ENCODE measurements at regions not wholly inside any gene's neighbourhood (a gene's known extent, or its start where the extent isn't known, plus 50 kb on each side); places are given as distances from the start of the nearest gene placed in this dataset.
"Not testable (repeated sequence)": the region's sequence is repeated elsewhere in the genome, so short reads cannot be mapped to it uniquely, and the experiment has no call there.

DNA sequence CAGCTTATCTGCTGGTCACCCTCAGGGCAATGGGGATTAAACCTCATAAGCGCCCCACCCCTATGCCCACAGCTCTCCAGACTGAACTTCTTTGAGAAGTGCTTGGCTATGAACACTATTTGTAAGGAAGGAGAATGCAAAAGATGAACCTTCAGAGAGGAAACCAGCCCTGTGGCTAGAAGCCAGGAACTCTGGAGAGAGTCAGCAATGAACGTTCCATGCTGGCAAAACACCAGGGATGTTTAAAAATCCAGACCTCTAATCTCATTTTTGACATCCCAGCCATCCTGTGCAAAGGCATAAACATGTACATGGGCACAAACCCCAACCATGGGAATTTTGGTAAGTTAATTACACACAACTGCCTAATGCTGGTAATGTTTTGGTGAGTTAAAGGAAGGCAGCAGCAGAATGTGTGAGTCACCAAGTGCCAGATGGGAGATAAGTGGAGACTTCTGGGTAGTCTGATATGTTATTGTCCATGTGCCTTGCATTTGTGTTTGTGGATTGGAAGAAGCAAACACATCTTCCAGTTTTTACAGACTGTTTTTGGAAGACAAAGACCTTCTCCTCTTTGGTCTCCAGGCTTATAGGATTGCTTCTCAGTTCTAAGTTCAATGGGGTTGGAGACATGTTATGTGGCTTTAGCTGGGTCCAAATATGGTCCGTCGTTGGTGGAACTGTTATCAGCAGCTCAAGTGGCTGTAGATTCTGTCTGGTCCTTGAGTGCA is 174.1 kb upstream of the ETV3 start:
- Histone ChIP-seq H3K9ac (no peak overlapping the region), H3K4me1 (no peaks in the 10 kb centered on the region), H3K4me3 (ENCODE audit: low read depth, low read length) (no peak overlapping the region), H3K27me3 (ENCODE audit: control insufficient read depth, insufficient read depth, low read length) (no peaks in the 10 kb centered on the region), H3K27ac (no peak overlapping the region), H2AFZ (no peak overlapping the region), H3K4me2 (ENCODE audit: low read length) (no peak overlapping the region), H3K9me3 (ENCODE audit: control insufficient read depth, low read length) (no peaks in the 10 kb centered on the region), H3K36me3 (ENCODE audit: control insufficient read depth, insufficient read depth, low read length) (no peaks in the 10 kb centered on the region), H3K79me2 (no peaks in the 10 kb centered on the region)
- TF ChIP-seq CTCF (IDR thresholded peaks at IDR 0.05), result no peak

DNA sequence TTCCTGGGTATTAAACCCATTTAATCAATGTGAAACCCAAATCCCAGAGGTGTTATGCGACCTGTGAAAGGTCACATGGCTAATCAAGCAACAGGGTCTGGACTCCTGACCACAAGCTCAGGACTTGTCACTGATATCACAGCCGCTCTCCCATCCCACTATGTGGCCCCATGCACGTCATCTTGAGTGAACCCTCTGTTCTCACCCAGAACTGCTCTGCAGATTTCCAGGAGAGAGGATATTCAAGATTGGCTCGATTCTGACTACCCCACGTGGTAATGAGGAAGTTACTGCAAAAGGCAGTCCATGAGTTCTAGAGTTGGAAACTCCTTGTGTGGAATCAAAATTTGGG is 173.5 kb upstream of the ETV3 start:
- no peaks in the 10 kb centered on the region for H3K9me3 ChIP-seq (ENCODE audit: control insufficient read depth, low read length)
- no peak overlapping the region for H2AFZ ChIP-seq
- no peaks in the 10 kb centered on the region for H3K27me3 ChIP-seq (ENCODE audit: control insufficient read depth, insufficient read depth, low read length)
- H3K27ac ChIP-seq, result no peak overlapping the region
- H3K79me2 ChIP-seq, result no peaks in the 10 kb centered on the region
- H3K4me1 ChIP-seq, result no peaks in the 10 kb centered on the region
- no peak overlapping the region for H3K9ac ChIP-seq
- TF ChIP-seq CTCF (IDR thresholded peaks at IDR 0.05), result no peak
- no peaks in the 10 kb centered on the region for H3K36me3 ChIP-seq (ENCODE audit: control insufficient read depth, insufficient read depth, low read length)
- H3K4me2 ChIP-seq (ENCODE audit: low read length), result no peak overlapping the region
- no peak overlapping the region for H3K4me3 ChIP-seq (ENCODE audit: low read depth, low read length)

DNA sequence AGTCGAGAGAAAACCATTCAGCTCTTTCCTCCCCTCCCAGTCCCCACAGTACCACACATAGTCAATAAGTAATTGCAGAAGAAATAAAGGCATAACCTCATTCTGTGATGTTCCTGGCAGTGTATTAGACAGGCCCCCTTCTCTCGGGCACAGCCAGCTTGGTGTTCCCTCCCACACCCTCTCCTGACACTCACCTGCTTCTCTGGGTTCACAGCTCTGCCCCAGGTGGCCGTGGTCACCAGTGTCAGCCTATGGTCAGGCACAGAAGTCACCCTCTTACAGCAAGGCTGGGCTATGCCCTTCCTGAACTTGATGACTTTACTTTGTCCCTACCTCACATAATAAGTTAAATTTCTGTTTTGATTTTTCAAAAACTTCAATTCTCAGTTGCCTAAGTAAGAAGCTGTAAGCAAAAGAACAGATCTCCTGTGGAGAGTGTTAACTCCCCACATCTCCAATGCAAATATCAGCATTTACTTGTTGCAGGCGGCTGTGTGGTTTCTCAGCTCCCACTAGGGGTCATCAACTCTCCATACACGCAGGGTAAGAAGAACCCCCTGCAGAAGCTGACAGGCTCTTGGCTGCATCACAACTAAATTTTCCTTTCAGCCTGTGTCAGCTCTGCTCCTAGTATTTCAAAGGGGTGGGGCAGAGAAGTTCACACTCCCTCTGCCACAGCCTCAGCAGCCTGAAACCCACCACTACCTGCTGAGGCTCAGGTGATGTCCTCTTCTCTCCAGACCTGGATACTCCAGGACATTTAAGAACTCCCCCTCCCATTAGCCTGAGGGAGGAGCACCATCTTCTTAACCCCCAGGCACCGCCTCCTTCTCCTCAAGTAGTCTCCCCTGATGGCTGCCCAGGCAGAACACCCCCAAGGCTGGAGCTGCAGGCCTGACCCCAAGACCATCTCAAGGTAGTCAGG is 172.9 kb upstream of the ETV3 start:
- not testable (repeated sequence) for H3K4me2 ChIP-seq (ENCODE audit: low read length); H3K9me3 ChIP-seq (ENCODE audit: control insufficient read depth, low read length); H3K79me2 ChIP-seq; H3K36me3 ChIP-seq (ENCODE audit: control insufficient read depth, insufficient read depth, low read length); H3K4me3 ChIP-seq (ENCODE audit: low read depth, low read length); H3K9ac ChIP-seq; H3K27ac ChIP-seq; H3K4me1 ChIP-seq; H3K27me3 ChIP-seq (ENCODE audit: control insufficient read depth, insufficient read depth, low read length); H2AFZ ChIP-seq

DNA sequence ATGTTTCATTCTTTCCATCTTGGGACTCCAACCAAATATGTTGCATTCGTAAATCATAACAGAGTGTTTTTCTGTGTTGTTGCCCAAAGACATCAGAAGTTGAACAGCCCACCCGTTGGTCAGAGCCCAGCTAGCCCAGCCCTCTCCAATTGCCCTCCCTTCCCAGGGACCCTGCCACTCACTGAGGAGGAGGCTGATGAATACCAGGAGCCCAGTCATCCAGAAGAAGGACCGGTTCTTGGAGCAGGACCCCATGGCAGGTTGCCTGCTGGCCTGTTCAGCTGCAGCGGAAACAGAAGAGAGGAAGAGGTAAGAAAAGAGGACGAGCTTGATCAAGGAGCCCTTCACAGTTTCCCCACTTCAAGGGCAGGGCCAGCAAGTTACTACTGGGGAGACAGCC is 172.2 kb upstream of the ETV3 start:
- H3K4me1 ChIP-seq, result no peaks in the 10 kb centered on the region
- no peaks in the 10 kb centered on the region for H3K9me3 ChIP-seq (ENCODE audit: control insufficient read depth, low read length)
- H3K79me2 ChIP-seq, result no peaks in the 10 kb centered on the region
- no peaks in the 10 kb centered on the region for H3K27me3 ChIP-seq (ENCODE audit: control insufficient read depth, insufficient read depth, low read length)
- TF ChIP-seq CTCF (IDR thresholded peaks at IDR 0.05), result no peak
- H3K9ac ChIP-seq, result no peak overlapping the region
- no peak overlapping the region for H3K4me3 ChIP-seq (ENCODE audit: low read depth, low read length)
- H2AFZ ChIP-seq, result no peak overlapping the region
- no peaks in the 10 kb centered on the region for H3K36me3 ChIP-seq (ENCODE audit: control insufficient read depth, insufficient read depth, low read length)
- no peak overlapping the region for H3K4me2 ChIP-seq (ENCODE audit: low read length)
- H3K27ac ChIP-seq, result no peak overlapping the region

DNA sequence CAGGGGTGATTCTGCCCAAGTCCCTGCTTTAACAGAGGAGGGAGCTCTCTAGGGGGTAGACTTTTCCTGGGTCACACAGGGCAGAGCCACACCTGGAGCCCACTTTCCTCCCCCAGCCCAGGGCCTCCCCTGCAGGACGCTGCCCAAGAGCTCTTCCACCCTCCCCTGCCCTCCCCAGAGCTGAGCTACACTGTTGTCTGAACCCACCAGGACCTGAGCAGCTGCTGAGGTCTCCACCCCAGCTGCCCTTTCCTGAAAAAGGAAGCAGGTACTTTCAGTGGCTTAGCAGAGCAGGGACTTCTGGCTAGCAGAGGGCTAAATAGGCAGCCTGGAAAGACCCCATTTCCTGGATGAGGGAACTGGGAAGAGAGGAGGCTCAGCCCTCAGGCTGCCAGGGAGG is 169.3 kb upstream of the ETV3 start:
- no peak for TF ChIP-seq CTCF (IDR thresholded peaks at IDR 0.05)
- Histone ChIP-seq H2AFZ (no peak overlapping the region), H3K4me2 (ENCODE audit: low read length) (no peak overlapping the region), H3K4me3 (ENCODE audit: low read depth, low read length) (no peak overlapping the region), H3K9me3 (ENCODE audit: control insufficient read depth, low read length) (no peaks in the 10 kb centered on the region), H3K27ac (no peak overlapping the region), H3K27me3 (ENCODE audit: control insufficient read depth, insufficient read depth, low read length) (no peaks in the 10 kb centered on the region), H3K9ac (no peak overlapping the region), H3K4me1 (no peaks in the 10 kb centered on the region), H3K36me3 (ENCODE audit: control insufficient read depth, insufficient read depth, low read length) (no peaks in the 10 kb centered on the region), H3K79me2 (no peaks in the 10 kb centered on the region)

Measured in parathyroid adenoma (tissue), 2 donors.